ENCODE measurements at regions not wholly inside any gene's neighbourhood (a gene's known extent, or its start where the extent isn't known, plus 50 kb on each side); places are given as distances from the start of the nearest gene placed in this dataset.

- TF ChIP-seq POLR2AphosphoS5 (IDR thresholded peaks at IDR 0.05) (no peak), CTCF (IDR thresholded peaks at IDR 0.05) (no peak), EP300 (IDR thresholded peaks at IDR 0.05) (no peak), POLR2A (IDR thresholded peaks at IDR 0.05) (no peak)
- no peak for ATAC-seq
Measured at GRCh38 chr13:61664801-61665705, 249.4 kb upstream of the PCDH20 start.

GRCh38 chr13:61654481-61654880 lies 238.8 kb upstream of the PCDH20 start:
- Histone ChIP-seq H3K27ac (no peak overlapping the region), H3K4me1 (no peaks in the 10 kb centered on the region), H3K36me3 (no peaks in the 10 kb centered on the region), H3K27me3 (no peaks in the 10 kb centered on the region), H3K4me3 (no peak overlapping the region), H3K9me3 (no peaks in the 10 kb centered on the region)
- 57 to 75% methylated on average over 2 of the region's 2 CpGs for WGBS, 2 donors (ENCODE audit: low coverage in 1 of 2)
- ATAC-seq: no peak
- TF ChIP-seq POLR2AphosphoS5 (IDR thresholded peaks at IDR 0.05) (no peak), POLR2A (IDR thresholded peaks at IDR 0.05) (no peak), CTCF (IDR thresholded peaks at IDR 0.05) (no peak), EP300 (IDR thresholded peaks at IDR 0.05) (no peak)

More at GRCh38 chr13:61664801-61665705, 249.4 kb upstream of the PCDH20 start:
- H3K9me3 ChIP-seq: no peaks in the 10 kb centered on the region
- no peak overlapping the region for H3K27ac ChIP-seq
- H3K4me1 ChIP-seq: no peaks in the 10 kb centered on the region
- H3K36me3 ChIP-seq: no peaks in the 10 kb centered on the region
- no peaks in the 10 kb centered on the region for H3K27me3 ChIP-seq
- H3K4me3 ChIP-seq: no peak overlapping the region
- 75 to 90% methylated on average over 3 to 8 of the region's 11 CpGs for WGBS, 2 donors (ENCODE audit: low coverage in 1 of 2)

GRCh38 chr13:61648547-61648946 lies 232.9 kb upstream of the PCDH20 start:
- 50 to 67% methylated on average over 1 to 2 of the region's 2 CpGs for WGBS, 2 donors (ENCODE audit: low coverage in 1 of 2)
- Histone ChIP-seq H3K9me3 (no peaks in the 10 kb centered on the region), H3K27ac (no peak overlapping the region), H3K4me1 (no peaks in the 10 kb centered on the region), H3K4me3 (no peak overlapping the region), H3K27me3 (no peaks in the 10 kb centered on the region), H3K36me3 (no peaks in the 10 kb centered on the region)
- no peak for ATAC-seq
- TF ChIP-seq POLR2A (IDR thresholded peaks at IDR 0.05): no peak
- no peak for TF ChIP-seq EP300 (IDR thresholded peaks at IDR 0.05)
- TF ChIP-seq CTCF (IDR thresholded peaks at IDR 0.05): no peak
- TF ChIP-seq POLR2AphosphoS5 (IDR thresholded peaks at IDR 0.05): no peak

- no peak overlapping the region for H3K27ac ChIP-seq
- ATAC-seq: no peak
- no peak overlapping the region for H3K4me3 ChIP-seq
- TF ChIP-seq EP300 (IDR thresholded peaks at IDR 0.05) (no peak), POLR2AphosphoS5 (IDR thresholded peaks at IDR 0.05) (no peak), POLR2A (IDR thresholded peaks at IDR 0.05) (no peak), CTCF (IDR thresholded peaks at IDR 0.05) (no peak)
- no peaks in the 10 kb centered on the region for H3K9me3 ChIP-seq
- no peaks in the 10 kb centered on the region for H3K27me3 ChIP-seq
- no peaks in the 10 kb centered on the region for H3K4me1 ChIP-seq
- H3K36me3 ChIP-seq: no peaks in the 10 kb centered on the region
Measured at GRCh38 chr13:61612192-61612591, 196.5 kb upstream of the PCDH20 start.

- Histone ChIP-seq H3K4me1 (no peaks in the 10 kb centered on the region), H3K27ac (no peak overlapping the region), H3K27me3 (no peaks in the 10 kb centered on the region), H3K9me3 (no peaks in the 10 kb centered on the region), H3K4me3 (no peak overlapping the region), H3K36me3 (no peaks in the 10 kb centered on the region)
- no CpG with 5 or more reads among the region's 3 CpGs for WGBS, 2 donors (ENCODE audit: low coverage in 1 of 2)
- ATAC-seq: no peak
- TF ChIP-seq EP300 (IDR thresholded peaks at IDR 0.05): no peak
- no peak for TF ChIP-seq POLR2AphosphoS5 (IDR thresholded peaks at IDR 0.05)
- TF ChIP-seq CTCF (IDR thresholded peaks at IDR 0.05): no peak
- TF ChIP-seq POLR2A (IDR thresholded peaks at IDR 0.05): no peak
Measured at GRCh38 chr13:61608138-61608537, 192.5 kb upstream of the PCDH20 start.

All from gastroesophageal sphincter (tissue), 4 donors.